ENCODE measurements at regions not wholly inside any gene's neighbourhood (a gene's known extent, or its start where the extent isn't known, plus 50 kb on each side); places are given as distances from the start of the nearest gene placed in this dataset.

DNA sequence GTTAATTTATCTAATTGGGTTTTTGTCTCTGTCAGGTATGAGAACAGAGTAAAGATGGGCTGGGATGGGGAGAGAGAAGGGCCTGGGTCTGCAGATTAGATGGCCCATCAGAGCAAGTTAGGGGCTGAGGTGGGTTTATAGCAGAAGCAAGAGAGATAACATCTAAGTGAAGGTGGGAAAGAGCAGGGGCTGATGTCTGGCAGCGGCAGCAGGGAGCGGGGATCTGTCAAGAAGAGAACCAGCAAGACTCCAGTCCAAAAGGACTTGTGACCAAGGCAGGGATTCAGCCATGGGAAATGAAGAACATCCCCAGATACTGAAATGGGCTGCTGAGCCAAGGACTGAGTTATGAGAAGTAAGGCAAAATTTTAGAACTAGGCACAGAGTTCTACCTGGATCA is 320.6 kb upstream of the TBL1XR1 start:
- TF ChIP-seq CTCF (IDR thresholded peaks at IDR 0.05; ENCODE audit: extremely low read depth, missing control alignments): no peak
- no peak for DNase-seq (ENCODE audit: low spot score)

GRCh38 chr3:177519588-177519987 is 322.3 kb upstream of the TBL1XR1 start:
- no peak for DNase-seq (ENCODE audit: low spot score)
- TF ChIP-seq CTCF (IDR thresholded peaks at IDR 0.05; ENCODE audit: extremely low read depth, missing control alignments): no peak

- no peak for TF ChIP-seq CTCF (IDR thresholded peaks at IDR 0.05; ENCODE audit: extremely low read depth, missing control alignments)
- no peak for DNase-seq (ENCODE audit: low spot score)
Measured at GRCh38 chr3:177521305-177521704, 324.0 kb upstream of the TBL1XR1 start.

- DNase-seq (ENCODE audit: low spot score): no peak
- TF ChIP-seq CTCF (IDR thresholded peaks at IDR 0.05; ENCODE audit: extremely low read depth, missing control alignments): no peak
Measured at GRCh38 chr3:177522051-177522450, 324.8 kb upstream of the TBL1XR1 start.

- DNase-seq (ENCODE audit: low spot score): no peak
- no peak for TF ChIP-seq CTCF (IDR thresholded peaks at IDR 0.05; ENCODE audit: extremely low read depth, missing control alignments)
Measured at GRCh38 chr3:177523067-177523675, 325.9 kb upstream of the TBL1XR1 start.

DNA sequence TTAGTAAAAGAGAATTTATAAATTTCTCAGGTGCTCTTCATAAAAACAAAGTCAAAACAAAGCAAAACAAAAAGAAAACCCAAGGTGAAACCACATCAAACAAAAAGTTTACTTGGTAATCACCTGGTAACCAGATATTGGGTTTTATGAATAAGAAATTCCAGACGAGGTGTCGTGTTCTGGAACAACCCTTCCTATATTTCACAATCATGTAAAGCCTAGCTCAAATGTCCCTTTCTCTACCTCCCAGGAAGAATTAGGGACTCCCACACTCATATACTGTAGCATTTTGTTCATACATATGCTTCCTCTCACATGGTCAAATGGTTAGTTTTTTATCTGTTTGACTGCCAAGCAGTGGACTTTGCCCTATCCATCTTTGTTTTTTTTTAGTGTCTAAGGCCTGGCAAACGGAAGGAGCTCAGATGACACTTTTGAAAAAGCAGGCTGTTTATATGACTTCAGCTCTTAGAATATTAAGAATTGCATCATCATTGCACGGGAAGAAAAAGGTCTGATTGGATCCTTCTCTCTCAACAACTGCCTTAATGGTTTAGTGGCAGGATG is 326.7 kb upstream of the TBL1XR1 start:
- no peak for TF ChIP-seq CTCF (IDR thresholded peaks at IDR 0.05; ENCODE audit: extremely low read depth, missing control alignments)
- no peak for DNase-seq (ENCODE audit: low spot score)

DNA sequence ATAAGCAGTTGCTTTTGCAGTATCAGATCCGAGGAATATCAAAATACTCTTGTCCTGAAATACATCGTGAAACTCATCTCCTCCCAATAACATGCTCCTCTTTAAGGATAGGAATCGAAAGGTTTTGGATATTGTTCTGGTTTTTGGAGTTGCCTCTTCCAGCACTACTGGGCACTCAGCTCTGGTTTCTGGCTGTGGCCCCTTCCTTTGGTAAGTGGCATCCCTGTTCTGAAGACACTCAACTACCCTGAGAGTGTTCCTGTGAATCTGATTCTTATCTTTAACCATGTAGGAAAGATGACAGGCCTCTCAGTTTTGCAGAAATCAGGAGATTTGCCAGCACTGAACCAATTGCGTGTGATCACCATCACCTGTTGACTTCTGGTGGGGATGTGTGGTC is 327.5 kb upstream of the TBL1XR1 start:
- no peak for DNase-seq (ENCODE audit: low spot score)
- TF ChIP-seq CTCF (IDR thresholded peaks at IDR 0.05; ENCODE audit: extremely low read depth, missing control alignments): no peak
